Endothelial cell of umbilical vein (primary cell): ENCODE measurements at regions not wholly inside any gene's neighbourhood (a gene's known extent, or its start where the extent isn't known, plus 50 kb on each side); places are given as distances from the start of the nearest gene placed in this dataset.

ENCODE experiments used
- FOS ChIP-seq: IDR thresholded peaks from 2 replicates; pipeline ENCODE4 v1.6.1; 2011; ENCODE audit warnings: mild to moderate bottlenecking, low read length, moderate library complexity, borderline replicate concordance; ENCODE audit not compliant: insufficient read depth
- POLR2AphosphoS5 ChIP-seq: IDR thresholded peaks from 2 replicates; pipeline ENCODE4 v1.6.1; 2012; ENCODE audit warnings: low read depth, mild to moderate bottlenecking, control low read depth, low read length, moderate library complexity; ENCODE audit not compliant: insufficient read depth
- TF ChIP-seq, protein P1 (sequence below), 2 donors: IDR thresholded peaks; 1 replicate in 1 of 2; 2 replicates in 1 of 2; pipeline ENCODE4 v1.5.1; 2011; ENCODE audit warnings: low read length in 2 of 2, mild to moderate bottlenecking in 2 of 2, moderate library complexity in 2 of 2, control low read depth in 1 of 2, inconsistent platforms in 1 of 2, low read depth in 1 of 2; ENCODE audit not compliant: insufficient read depth in 1 of 2; ENCODE audit errors: extremely low read depth in 1 of 2

DNA sequence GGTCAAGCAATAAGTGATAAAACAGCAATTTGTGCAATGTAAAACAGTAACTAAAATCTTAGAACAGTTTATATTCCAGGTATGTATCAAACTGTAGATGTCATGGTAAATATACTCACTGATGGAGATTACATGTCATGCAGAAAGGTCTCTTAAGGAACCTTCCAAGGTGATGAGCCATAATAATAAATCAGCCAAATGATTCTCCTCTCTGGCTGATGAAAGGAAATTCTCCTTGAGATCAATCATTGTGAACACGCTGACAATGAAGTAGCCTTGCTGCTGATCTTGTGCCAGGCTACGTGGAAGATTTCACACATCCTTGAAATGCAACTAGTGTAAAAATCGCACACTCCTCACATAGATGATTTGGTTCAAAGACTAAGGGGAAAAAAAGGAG, 392.5 kb upstream of the CDH7 start:
- TF ChIP-seq FOS: no peak
- TF ChIP-seq POLR2AphosphoS5: no peak
- TF ChIP-seq, protein P1, sequence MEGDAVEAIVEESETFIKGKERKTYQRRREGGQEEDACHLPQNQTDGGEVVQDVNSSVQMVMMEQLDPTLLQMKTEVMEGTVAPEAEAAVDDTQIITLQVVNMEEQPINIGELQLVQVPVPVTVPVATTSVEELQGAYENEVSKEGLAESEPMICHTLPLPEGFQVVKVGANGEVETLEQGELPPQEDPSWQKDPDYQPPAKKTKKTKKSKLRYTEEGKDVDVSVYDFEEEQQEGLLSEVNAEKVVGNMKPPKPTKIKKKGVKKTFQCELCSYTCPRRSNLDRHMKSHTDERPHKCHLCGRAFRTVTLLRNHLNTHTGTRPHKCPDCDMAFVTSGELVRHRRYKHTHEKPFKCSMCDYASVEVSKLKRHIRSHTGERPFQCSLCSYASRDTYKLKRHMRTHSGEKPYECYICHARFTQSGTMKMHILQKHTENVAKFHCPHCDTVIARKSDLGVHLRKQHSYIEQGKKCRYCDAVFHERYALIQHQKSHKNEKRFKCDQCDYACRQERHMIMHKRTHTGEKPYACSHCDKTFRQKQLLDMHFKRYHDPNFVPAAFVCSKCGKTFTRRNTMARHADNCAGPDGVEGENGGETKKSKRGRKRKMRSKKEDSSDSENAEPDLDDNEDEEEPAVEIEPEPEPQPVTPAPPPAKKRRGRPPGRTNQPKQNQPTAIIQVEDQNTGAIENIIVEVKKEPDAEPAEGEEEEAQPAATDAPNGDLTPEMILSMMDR (IDR thresholded peaks at IDR 0.05; ENCODE audit: extremely low read depth in 1 of 2, insufficient read depth in 1 of 2, low read depth in 1 of 2, low read length in 2 of 2): no peak
